Right atrium auricular region (tissue), 2 donors: ENCODE measurements at regions not wholly inside any gene's neighbourhood (a gene's known extent, or its start where the extent isn't known, plus 50 kb on each side); places are given as distances from the start of the nearest gene placed in this dataset.

ENCODE experiments used
- DNase-seq: peaks from one replicate; pipeline ENCODE4 v3.0.0-alpha.2; 2019; ENCODE audit warnings: low spot score
- H3K27ac ChIP-seq, 2 donors: fragments of 200-600 bp; sonication (generic); 1 replicate in 1 of 2; 2 replicates in 1 of 2; pipeline ENCODE4 v1.5.1; 2016 to 2019
- H3K27me3 ChIP-seq, 2 donors: fragments of 200-600 bp; sonication (generic); one replicate each; pipeline versions ENCODE4 v1.5.1 to v1.6.0; 2017 to 2019
- H3K36me3 ChIP-seq: fragments of 200-600 bp; sonication (generic); one replicate; pipeline ENCODE4 v1.5.1; 2016
- H3K4me1 ChIP-seq, 2 donors: fragments of 200-600 bp; sonication (generic); one replicate each; pipeline versions ENCODE4 v1.5.1 to v1.6.0; 2017 to 2019
- H3K4me3 ChIP-seq, 2 donors: fragments of 200-600 bp; sonication (generic); 1 replicate in 1 of 2; 2 replicates in 1 of 2; pipeline ENCODE4 v1.5.1; 2017 to 2019; ENCODE audit warnings: mild to moderate bottlenecking in 1 of 2, moderate library complexity in 1 of 2
- H3K9me3 ChIP-seq, 2 donors: fragments of 200-600 bp; sonication (generic); one replicate each; pipeline ENCODE4 v1.5.1; 2019
- TF ChIP-seq, protein P1 (sequence below), 2 donors: fragments of 200-600 bp; sonication (generic); IDR thresholded peaks; one replicate each; pipeline ENCODE4 v1.5.1; 2019; ENCODE audit warnings: antibody characterized with exemption in 2 of 2

- no peaks in the 10 kb centered on the region for H3K27me3 ChIP-seq
- DNase-seq: no peak
- H3K36me3 ChIP-seq: no peaks in the 10 kb centered on the region
- H3K4me1 ChIP-seq: no peaks in the 10 kb centered on the region
- TF ChIP-seq, protein P1, sequence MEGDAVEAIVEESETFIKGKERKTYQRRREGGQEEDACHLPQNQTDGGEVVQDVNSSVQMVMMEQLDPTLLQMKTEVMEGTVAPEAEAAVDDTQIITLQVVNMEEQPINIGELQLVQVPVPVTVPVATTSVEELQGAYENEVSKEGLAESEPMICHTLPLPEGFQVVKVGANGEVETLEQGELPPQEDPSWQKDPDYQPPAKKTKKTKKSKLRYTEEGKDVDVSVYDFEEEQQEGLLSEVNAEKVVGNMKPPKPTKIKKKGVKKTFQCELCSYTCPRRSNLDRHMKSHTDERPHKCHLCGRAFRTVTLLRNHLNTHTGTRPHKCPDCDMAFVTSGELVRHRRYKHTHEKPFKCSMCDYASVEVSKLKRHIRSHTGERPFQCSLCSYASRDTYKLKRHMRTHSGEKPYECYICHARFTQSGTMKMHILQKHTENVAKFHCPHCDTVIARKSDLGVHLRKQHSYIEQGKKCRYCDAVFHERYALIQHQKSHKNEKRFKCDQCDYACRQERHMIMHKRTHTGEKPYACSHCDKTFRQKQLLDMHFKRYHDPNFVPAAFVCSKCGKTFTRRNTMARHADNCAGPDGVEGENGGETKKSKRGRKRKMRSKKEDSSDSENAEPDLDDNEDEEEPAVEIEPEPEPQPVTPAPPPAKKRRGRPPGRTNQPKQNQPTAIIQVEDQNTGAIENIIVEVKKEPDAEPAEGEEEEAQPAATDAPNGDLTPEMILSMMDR (IDR thresholded peaks at IDR 0.05): no peak
- H3K27ac ChIP-seq: no peak overlapping the region
- no peak overlapping the region for H3K4me3 ChIP-seq
- peaks cover 0 to 11% of the 10 kb centered on the region in 2 donors for H3K9me3 ChIP-seq
Measured at GRCh38 chr4:79763486-79764075, 309.4 kb downstream of the ANTXR2 start.

DNA sequence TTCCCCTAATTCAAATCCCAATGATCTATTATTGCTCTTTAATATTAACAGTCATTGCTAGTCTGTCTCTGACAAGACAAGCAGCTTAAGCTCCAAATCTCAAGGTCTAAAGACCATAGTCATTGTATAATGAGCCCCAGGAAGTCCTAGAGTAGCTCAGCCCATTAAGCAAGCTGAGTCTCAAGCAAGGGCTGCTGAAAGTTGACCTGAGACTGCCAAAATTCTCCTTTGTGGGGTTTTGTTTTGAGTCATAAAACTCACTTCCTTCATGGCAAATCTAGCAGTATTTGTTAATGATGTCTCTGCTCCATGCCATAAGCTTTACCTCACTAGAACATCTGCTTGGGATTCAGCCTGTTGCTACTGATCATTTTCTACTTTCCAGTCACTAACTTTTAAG, 313.2 kb downstream of the ANTXR2 start:
- Histone ChIP-seq H3K27me3 (no peaks in the 10 kb centered on the region), H3K9me3 (no peaks in the 10 kb centered on the region), H3K36me3 (no peaks in the 10 kb centered on the region), H3K4me3 (no peak overlapping the region), H3K4me1 (no peaks in the 10 kb centered on the region), H3K27ac (no peak overlapping the region)
- TF ChIP-seq, protein P1 (IDR thresholded peaks at IDR 0.05): no peak
- DNase-seq: no peak

DNA sequence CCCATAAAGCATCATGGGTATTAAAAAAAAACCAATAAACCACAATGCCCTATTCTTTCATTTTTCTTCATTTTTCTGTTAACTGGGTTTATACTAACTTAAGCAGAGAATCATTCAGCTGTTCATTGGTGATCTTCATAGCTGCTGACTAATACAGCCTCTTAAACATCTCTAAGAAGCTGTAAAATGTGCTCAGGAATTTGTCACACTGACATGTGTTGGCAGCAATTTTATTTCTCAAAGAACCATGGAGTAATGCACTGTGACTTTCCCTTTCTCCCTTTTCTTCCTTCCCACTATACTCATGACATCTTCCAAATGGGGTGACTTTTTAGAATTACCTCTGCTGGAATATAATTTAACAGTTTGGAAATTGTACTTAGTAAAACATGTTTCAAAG, 315.4 kb downstream of the ANTXR2 start:
- no peak overlapping the region for H3K4me3 ChIP-seq
- no peak overlapping the region for H3K27ac ChIP-seq
- no peaks in the 10 kb centered on the region for H3K4me1 ChIP-seq
- no peaks in the 10 kb centered on the region for H3K36me3 ChIP-seq
- TF ChIP-seq, protein P1 (IDR thresholded peaks at IDR 0.05): no peak
- no peaks in the 10 kb centered on the region for H3K27me3 ChIP-seq
- H3K9me3 ChIP-seq: no peaks in the 10 kb centered on the region
- no peak for DNase-seq

DNA sequence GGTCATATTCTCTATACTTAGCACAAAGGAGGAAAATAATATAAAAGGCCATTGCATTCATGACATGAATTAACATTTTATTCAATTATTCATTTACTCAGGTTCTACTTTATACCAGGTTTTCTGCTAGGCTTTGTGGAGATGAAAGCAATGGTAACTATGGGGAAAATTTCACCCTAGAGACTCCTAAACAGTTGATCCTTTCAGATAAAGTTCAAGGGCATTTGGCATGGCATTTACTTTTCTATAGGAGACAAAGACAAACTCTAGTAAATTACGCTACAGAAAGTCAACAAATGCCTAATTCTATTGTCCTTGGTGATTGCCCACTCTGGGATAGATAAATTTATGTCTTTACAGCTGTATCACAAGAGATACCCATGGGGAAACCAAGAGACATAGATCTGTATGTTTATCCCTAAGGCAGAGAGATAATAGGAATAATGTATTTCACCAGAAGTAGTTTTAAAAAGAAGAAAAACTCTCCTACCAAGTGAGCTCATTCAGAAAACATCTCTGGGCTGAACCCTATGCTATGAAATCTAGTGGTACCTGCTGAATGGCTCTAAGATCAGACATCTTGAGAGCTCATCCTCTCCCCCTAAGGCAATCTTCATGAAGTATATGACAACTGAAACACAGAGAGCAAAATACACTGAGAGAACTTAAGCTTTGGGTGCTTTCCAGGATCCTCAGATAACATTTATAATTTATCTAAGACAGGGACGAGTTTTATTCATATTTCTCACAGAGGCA, 316.7 kb downstream of the ANTXR2 start:
- Histone ChIP-seq H3K36me3 (no peaks in the 10 kb centered on the region), H3K27ac (no peak overlapping the region), H3K4me1 (no peaks in the 10 kb centered on the region), H3K4me3 (no peak overlapping the region), H3K27me3 (no peaks in the 10 kb centered on the region), H3K9me3 (no peaks in the 10 kb centered on the region)
- TF ChIP-seq, protein P1 (IDR thresholded peaks at IDR 0.05): no peak
- no peak for DNase-seq

DNA sequence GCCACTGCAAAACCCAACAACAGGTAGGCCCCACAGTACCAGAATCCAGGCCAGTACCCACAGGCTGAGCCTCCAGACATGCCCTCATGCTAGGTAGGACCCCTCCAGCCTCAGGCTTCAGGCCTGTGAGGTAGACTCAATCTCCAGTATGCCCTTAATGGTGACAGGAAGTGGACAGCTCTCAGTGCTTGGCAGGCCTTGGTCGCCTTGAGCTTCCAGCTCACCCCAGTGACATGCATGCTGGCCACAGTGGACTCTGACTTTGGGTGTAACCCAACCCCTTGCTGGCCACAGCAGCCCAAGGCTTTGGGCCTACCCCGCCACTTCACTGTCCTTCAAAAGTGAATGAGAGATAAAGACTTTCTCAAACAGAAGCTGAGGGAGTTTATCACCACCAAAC, 324.2 kb downstream of the ANTXR2 start:
- no peak for DNase-seq
- no peak overlapping the region for H3K4me3 ChIP-seq
- no peak overlapping the region for H3K27ac ChIP-seq
- TF ChIP-seq, protein P1 (IDR thresholded peaks at IDR 0.05): no peak
- H3K4me1 ChIP-seq: no peaks in the 10 kb centered on the region
- no peaks in the 10 kb centered on the region for H3K9me3 ChIP-seq
- no peaks in the 10 kb centered on the region for H3K36me3 ChIP-seq
- no peaks in the 10 kb centered on the region for H3K27me3 ChIP-seq
